ENCODE measurements at regions not wholly inside any gene's neighbourhood (a gene's known extent, or its start where the extent isn't known, plus 50 kb on each side); places are given as distances from the start of the nearest gene placed in this dataset.

- CTCF ChIA-PET = interaction anchor here (4.0 kb wide), 1 partner anchor 309 kb away, joined by 58 read pairs; no protein-coding TSS in a partner anchor
- Mint-ChIP-seq H3K4me3 (no peak overlapping the region), H3K27me3 (peaks cover 19% of the 10 kb centered on the region), H3K27ac (no peak overlapping the region), H3K4me1 (ENCODE audit: low read depth) (no peaks in the 10 kb centered on the region), H3K36me3 (ENCODE audit: low read depth) (no peaks in the 10 kb centered on the region), H3K9me3 (no peaks in the 10 kb centered on the region)
- no peak for ATAC-seq (ENCODE audit: poor library complexity)
- DNase-seq = no peak
- no peaks in the 10 kb centered on the region for H3K9me3 ChIP-seq (ENCODE audit: control insufficient read depth in 1 of 2, insufficient read depth in 1 of 2, low read length in 2 of 2)
- no peak overlapping the region for H3K4me3 ChIP-seq (ENCODE audit: low read length)
- intact Hi-C loops (cut with DNase I, micrococcal nuclease) = loop anchor here (5.0 kb wide), 1 partner anchor 922 kb away; no protein-coding TSS in a partner anchor
- H3K4me1 ChIP-seq (ENCODE audit: insufficient read depth, low read length) = no peaks in the 10 kb centered on the region
- TF ChIP-seq, protein P1, sequence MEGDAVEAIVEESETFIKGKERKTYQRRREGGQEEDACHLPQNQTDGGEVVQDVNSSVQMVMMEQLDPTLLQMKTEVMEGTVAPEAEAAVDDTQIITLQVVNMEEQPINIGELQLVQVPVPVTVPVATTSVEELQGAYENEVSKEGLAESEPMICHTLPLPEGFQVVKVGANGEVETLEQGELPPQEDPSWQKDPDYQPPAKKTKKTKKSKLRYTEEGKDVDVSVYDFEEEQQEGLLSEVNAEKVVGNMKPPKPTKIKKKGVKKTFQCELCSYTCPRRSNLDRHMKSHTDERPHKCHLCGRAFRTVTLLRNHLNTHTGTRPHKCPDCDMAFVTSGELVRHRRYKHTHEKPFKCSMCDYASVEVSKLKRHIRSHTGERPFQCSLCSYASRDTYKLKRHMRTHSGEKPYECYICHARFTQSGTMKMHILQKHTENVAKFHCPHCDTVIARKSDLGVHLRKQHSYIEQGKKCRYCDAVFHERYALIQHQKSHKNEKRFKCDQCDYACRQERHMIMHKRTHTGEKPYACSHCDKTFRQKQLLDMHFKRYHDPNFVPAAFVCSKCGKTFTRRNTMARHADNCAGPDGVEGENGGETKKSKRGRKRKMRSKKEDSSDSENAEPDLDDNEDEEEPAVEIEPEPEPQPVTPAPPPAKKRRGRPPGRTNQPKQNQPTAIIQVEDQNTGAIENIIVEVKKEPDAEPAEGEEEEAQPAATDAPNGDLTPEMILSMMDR (IDR thresholded peaks at IDR 0.05) = no peak
- peaks cover 0 to 4% of the 10 kb centered on the region in 2 experiments for H3K27me3 ChIP-seq (ENCODE audit: control insufficient read depth in 1 of 2, insufficient read depth in 2 of 2, low read length in 2 of 2)
- POLR2A ChIA-PET = interaction anchor here (1.1 kb wide), 1 partner anchor 310 kb away, joined by 3 read pairs; no protein-coding TSS in a partner anchor
- H3K36me3 ChIP-seq (ENCODE audit: insufficient read depth, low read length) = no peaks in the 10 kb centered on the region
- H3K27ac ChIP-seq (ENCODE audit: low read depth in 1 of 2, low read length in 2 of 2) = no peak overlapping the region
These were observed 62.8 kb upstream of the WASF3 start for GRCh38 chr13:26494571-26495195.

DNA sequence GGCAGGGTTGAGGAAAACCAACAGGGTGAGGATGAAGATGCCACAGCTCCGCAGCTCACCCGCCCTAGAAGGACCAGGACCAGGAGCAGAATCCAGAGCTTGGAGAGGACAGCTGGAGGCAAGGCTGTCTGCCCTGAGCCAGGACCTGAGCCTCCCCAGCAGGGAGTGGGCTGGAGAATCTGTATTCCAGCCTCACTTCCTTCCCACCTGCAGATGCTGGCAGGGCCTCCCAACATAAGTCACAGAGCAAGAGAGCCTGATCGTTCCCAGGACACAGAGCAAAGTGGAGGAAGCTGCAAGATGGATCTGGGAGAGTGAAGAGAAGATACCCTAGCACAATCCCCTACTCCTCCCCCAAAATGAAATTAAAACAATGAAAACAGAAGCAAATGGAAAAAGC lies 61.7 kb upstream of the WASF3 start:
- no peak overlapping the region for H3K27ac Mint-ChIP-seq
- no peak overlapping the region for H3K27ac ChIP-seq (ENCODE audit: low read depth in 1 of 2, low read length in 2 of 2)
- TF ChIP-seq, protein P1 (IDR thresholded peaks at IDR 0.05) = no peak
- DNase-seq (no peak), ATAC-seq (ENCODE audit: poor library complexity) (no peak)
- H3K4me3 Mint-ChIP-seq = no peak overlapping the region
- no peaks in the 10 kb centered on the region for H3K9me3 ChIP-seq (ENCODE audit: control insufficient read depth in 1 of 2, insufficient read depth in 1 of 2, low read length in 2 of 2)
- H3K4me1 Mint-ChIP-seq (ENCODE audit: low read depth) = no peaks in the 10 kb centered on the region
- H3K27me3 Mint-ChIP-seq = peaks cover 19% of the 10 kb centered on the region
- ChIA-PET POLR2A (interaction anchor here (1.1 to 1.8 kb wide), 2 partner anchors 310 to 311 kb away, joined by 3 to 19 read pairs; no protein-coding TSS in a partner anchor), CTCF (interaction anchor here (1.2 to 4.0 kb wide), 3 partner anchors 13 to 310 kb away, joined by 3 to 58 read pairs (median 3); no protein-coding TSS in a partner anchor)
- peaks cover 0 to 4% of the 10 kb centered on the region in 2 experiments for H3K27me3 ChIP-seq (ENCODE audit: control insufficient read depth in 1 of 2, insufficient read depth in 2 of 2, low read length in 2 of 2)
- H3K4me3 ChIP-seq (ENCODE audit: low read length) = no peak overlapping the region
- H3K36me3 Mint-ChIP-seq (ENCODE audit: low read depth) = no peaks in the 10 kb centered on the region
- H3K4me1 ChIP-seq (ENCODE audit: insufficient read depth, low read length) = no peaks in the 10 kb centered on the region
- no peaks in the 10 kb centered on the region for H3K36me3 ChIP-seq (ENCODE audit: insufficient read depth, low read length)
- intact Hi-C loops (cut with DNase I, micrococcal nuclease) = loop anchor here (1.0 to 5.0 kb wide), 4 partner anchors 13 to 923 kb away; no protein-coding TSS in a partner anchor
- H3K9me3 Mint-ChIP-seq = no peaks in the 10 kb centered on the region

DNA sequence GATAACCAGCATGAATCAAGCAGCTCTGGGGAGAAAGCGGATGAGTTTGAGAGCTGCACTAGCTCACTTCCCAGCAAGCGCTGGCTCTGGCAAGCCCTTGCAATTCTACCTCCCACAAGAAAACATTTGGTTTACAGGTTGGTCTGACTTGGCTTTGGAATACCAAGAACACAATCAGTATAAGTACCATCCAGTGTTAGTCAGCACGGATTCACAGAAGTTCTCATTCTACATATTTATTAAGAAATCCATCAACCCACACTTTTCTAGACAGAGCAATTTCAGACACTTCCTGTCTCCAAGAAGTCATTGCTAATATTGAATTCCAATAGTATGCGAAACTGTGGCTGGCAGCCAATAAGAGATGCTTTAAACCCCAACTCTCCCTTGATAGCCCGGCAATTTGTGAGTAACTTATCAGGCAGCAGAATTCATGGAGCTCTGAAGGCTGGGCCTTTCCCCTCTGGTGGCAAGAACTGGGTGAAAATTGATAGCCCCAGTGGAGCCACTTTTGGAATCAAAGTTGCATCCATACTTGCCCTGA lies 59.4 kb upstream of the WASF3 start:
- H3K27me3 Mint-ChIP-seq = peaks cover 15% of the 10 kb centered on the region
- intact Hi-C loops (cut with DNase I, micrococcal nuclease) = loop anchor here (2.0 to 5.0 kb wide), 2 partner anchors 201 to 926 kb away; no protein-coding TSS in a partner anchor

More for the DNA sequence above, 59.4 kb upstream of the WASF3 start:
- Mint-ChIP-seq H3K4me3 (no peak overlapping the region), H3K4me1 (ENCODE audit: low read depth) (peaks cover 5% of the 10 kb centered on the region), H3K27ac (no peak overlapping the region), H3K36me3 (ENCODE audit: low read depth) (no peaks in the 10 kb centered on the region), H3K9me3 (no peaks in the 10 kb centered on the region)
- TF ChIP-seq, protein P1 (IDR thresholded peaks at IDR 0.05) = no peak
- H3K36me3 ChIP-seq (ENCODE audit: insufficient read depth, low read length) = no peaks in the 10 kb centered on the region
- H3K4me1 ChIP-seq (ENCODE audit: insufficient read depth, low read length) = no peaks in the 10 kb centered on the region
- no peak overlapping the region for H3K4me3 ChIP-seq (ENCODE audit: low read length)
- POLR2A ChIA-PET = no interaction called here
- DNase-seq = no peak
- H3K27me3 ChIP-seq (ENCODE audit: control insufficient read depth in 1 of 2, insufficient read depth in 2 of 2, low read length in 2 of 2) = peaks cover 0 to 4% of the 10 kb centered on the region in 2 experiments
- no peaks in the 10 kb centered on the region for H3K9me3 ChIP-seq (ENCODE audit: control insufficient read depth in 1 of 2, insufficient read depth in 1 of 2, low read length in 2 of 2)
- CTCF ChIA-PET = interaction anchor here (4.0 kb wide), 1 partner anchor 313 kb away, joined by 58 read pairs; no protein-coding TSS in a partner anchor
- no peak for ATAC-seq (ENCODE audit: poor library complexity)
- no peak overlapping the region for H3K27ac ChIP-seq (ENCODE audit: low read depth in 1 of 2, low read length in 2 of 2)
